Trophoblast cell (in vitro differentiated cells and primary cell): ENCODE measurements at regions not wholly inside any gene's neighbourhood (a gene's known extent, or its start where the extent isn't known, plus 50 kb on each side); places are given as distances from the start of the nearest gene placed in this dataset.
A peak's percentile ranks its signal among the peaks of the same experiment; 100 is the strongest.

ENCODE experiments used
- DNase-seq, 2 donors: peaks; one replicate each; pipeline ENCODE4 v3.0.0-alpha.2; 2016
- H2AFZ ChIP-seq: 2 replicates; pipeline ENCODE4 v1.6.1; 2013; ENCODE audit warnings: low read length, moderate library complexity, mild to moderate bottlenecking; ENCODE audit not compliant: insufficient read depth, poor library complexity
- H2AK5ac ChIP-seq: 2 replicates; pipeline ENCODE4 v1.6.1; 2013; ENCODE audit warnings: mild to moderate bottlenecking, low read length
- H2BK120ac ChIP-seq: 2 replicates; pipeline ENCODE4 v1.6.1; 2013; ENCODE audit warnings: low read length, mild to moderate bottlenecking, moderate library complexity; ENCODE audit not compliant: insufficient read depth, poor library complexity
- H2BK12ac ChIP-seq: 2 replicates; pipeline ENCODE4 v1.6.1; 2013; ENCODE audit warnings: mild to moderate bottlenecking, low read length, moderate library complexity
- H2BK5ac ChIP-seq: 2 replicates; pipeline ENCODE4 v1.6.1; 2013; ENCODE audit warnings: low read length, low read depth, moderate library complexity, mild to moderate bottlenecking; ENCODE audit not compliant: poor library complexity
- H3K14ac ChIP-seq: 2 replicates; pipeline ENCODE4 v1.6.1; 2013; ENCODE audit warnings: mild to moderate bottlenecking, low read length
- H3K18ac ChIP-seq: 2 replicates; pipeline ENCODE4 v1.6.1; 2013; ENCODE audit warnings: mild to moderate bottlenecking, low read length
- H3K23ac ChIP-seq: 2 replicates; pipeline ENCODE4 v1.6.1; 2013; ENCODE audit warnings: low read length
- H3K27ac ChIP-seq: 2 replicates; pipeline ENCODE4 v1.5.1; 2013; ENCODE audit warnings: low read depth, mild to moderate bottlenecking, inconsistent platforms, low read length, moderate library complexity
- H3K27me3 ChIP-seq: 2 replicates; pipeline ENCODE4 v1.6.1; 2013; ENCODE audit warnings: inconsistent platforms, mild to moderate bottlenecking, low read length, moderate library complexity; ENCODE audit not compliant: insufficient read depth
- H3K36me3 ChIP-seq, 2 experiments: 1 replicate in 1 of 2; 2 replicates in 1 of 2; pipeline ENCODE4 v1.6.1; 2013; ENCODE audit warnings: low read length in 2 of 2, mild to moderate bottlenecking in 2 of 2, moderate library complexity in 1 of 2; ENCODE audit not compliant: insufficient read depth in 2 of 2, control insufficient read depth in 1 of 2
- H3K4ac ChIP-seq: 2 replicates; pipeline ENCODE4 v1.6.1; 2013; ENCODE audit warnings: low read depth, mild to moderate bottlenecking, low read length, moderate library complexity
- H3K4me1 ChIP-seq, 2 experiments: 1 replicate in 1 of 2; 2 replicates in 1 of 2; pipeline ENCODE4 v1.6.1; 2013; ENCODE audit warnings: low read length in 2 of 2, mild to moderate bottlenecking in 2 of 2, moderate library complexity in 1 of 2; ENCODE audit not compliant: insufficient read depth in 2 of 2, control insufficient read depth in 1 of 2
- H3K4me2 ChIP-seq: 2 replicates; pipeline ENCODE4 v1.6.1; 2013; ENCODE audit warnings: inconsistent platforms, mild to moderate bottlenecking, low read length, moderate library complexity
- H3K4me3 ChIP-seq: 2 replicates; pipeline ENCODE4 v1.5.1; 2013; ENCODE audit warnings: mild to moderate bottlenecking, low read depth, low read length, inconsistent platforms
- H3K79me1 ChIP-seq: one replicate; pipeline ENCODE4 v1.6.1; 2013; ENCODE audit warnings: low read length
- H3K79me2 ChIP-seq: 2 replicates; pipeline ENCODE4 v1.6.1; 2013; ENCODE audit warnings: low read length, mild to moderate bottlenecking; ENCODE audit not compliant: control insufficient read depth, insufficient read depth, poor library complexity
- H3K9ac ChIP-seq: 2 replicates; pipeline ENCODE4 v1.6.1; 2013; ENCODE audit warnings: mild to moderate bottlenecking, low read length
- H3K9me3 ChIP-seq: 2 replicates; pipeline ENCODE4 v1.6.1; 2013; ENCODE audit warnings: low read depth, mild to moderate bottlenecking, control low read depth, inconsistent platforms, low read length; ENCODE audit not compliant: insufficient read depth
- H4K12ac ChIP-seq: 2 replicates; pipeline ENCODE4 v1.6.1; 2013; ENCODE audit warnings: low read depth, mild to moderate bottlenecking, low read length, moderate library complexity
- H4K8ac ChIP-seq: 2 replicates; pipeline ENCODE4 v1.6.1; 2013; ENCODE audit warnings: low read depth, mild to moderate bottlenecking, low read length, moderate library complexity
- H4K91ac ChIP-seq: one replicate; pipeline ENCODE4 v1.6.1; 2013; ENCODE audit warnings: low read depth, mild to moderate bottlenecking, low read length, moderate library complexity
- WGBS: extraction: QIAGEN DNeasy Blood & Tissue Kit; methylation state at CpG from one replicate; pipeline ENCODE4 v1.1.7; 2013; ENCODE audit warnings: missing lambda C conversion rate; ENCODE audit not compliant: insufficient read length, insufficient coverage; ENCODE audit errors: extremely low coverage; 5-methylcytosine and 5-hydroxymethylcytosine counted together

- no peak overlapping the region for H3K18ac ChIP-seq
Measured at GRCh38 chr1:63189677-63190076, 132.7 kb upstream of the FOXD3 start.

GRCh38 chr1:63190171-63190570, 132.2 kb upstream of the FOXD3 start:
- H3K9me3 ChIP-seq, result no peaks in the 10 kb centered on the region
- no CpG with 5 or more reads among the region's 2 CpGs for WGBS

More at GRCh38 chr1:63189677-63190076, 132.7 kb upstream of the FOXD3 start:
- WGBS, result no CpG with 5 or more reads among the region's 1 CpG
- no peaks in the 10 kb centered on the region for H3K9me3 ChIP-seq
- no peak overlapping the region for H4K12ac ChIP-seq
- H3K23ac ChIP-seq, result no peak overlapping the region
- no peak overlapping the region for H4K91ac ChIP-seq
- DNase-seq, result peak in 1 of 2 donors; percentile 15
- no peak overlapping the region for H3K14ac ChIP-seq
- no peak overlapping the region for H3K27ac ChIP-seq
- H2BK5ac ChIP-seq, result no peak overlapping the region
- H3K4me3 ChIP-seq, result no peak overlapping the region
- H3K9ac ChIP-seq, result no peak overlapping the region
- no peak overlapping the region for H3K4ac ChIP-seq
- no peak overlapping the region for H2AK5ac ChIP-seq
- no peaks in the 10 kb centered on the region for H3K79me1 ChIP-seq
- H4K8ac ChIP-seq, result no peak overlapping the region
- H2BK120ac ChIP-seq, result no peak overlapping the region
- H3K4me1 ChIP-seq, result no peaks in the 10 kb centered on the region
- H2AFZ ChIP-seq, result no peak overlapping the region
- no peak overlapping the region for H2BK12ac ChIP-seq
- H3K36me3 ChIP-seq, result no peaks in the 10 kb centered on the region
- no peak overlapping the region for H3K4me2 ChIP-seq
- H3K79me2 ChIP-seq, result no peaks in the 10 kb centered on the region
- no peaks in the 10 kb centered on the region for H3K27me3 ChIP-seq

GRCh38 chr1:63198871-63199394, 123.4 kb upstream of the FOXD3 start:
- H3K4me3 ChIP-seq, result no peak overlapping the region
- no peak for DNase-seq
- no peak overlapping the region for H3K4ac ChIP-seq
- no peaks in the 10 kb centered on the region for H3K4me1 ChIP-seq
- H3K36me3 ChIP-seq, result no peaks in the 10 kb centered on the region
- H2BK5ac ChIP-seq, result no peak overlapping the region
- no peak overlapping the region for H2BK120ac ChIP-seq
- WGBS, result no CpG with 5 or more reads among the region's 7 CpGs
- H3K79me1 ChIP-seq, result no peaks in the 10 kb centered on the region
- no peak overlapping the region for H3K9ac ChIP-seq
- no peak overlapping the region for H4K91ac ChIP-seq
- no peak overlapping the region for H4K8ac ChIP-seq
- no peak overlapping the region for H2BK12ac ChIP-seq
- H2AK5ac ChIP-seq, result no peak overlapping the region
- H3K27ac ChIP-seq, result no peak overlapping the region
- H2AFZ ChIP-seq, result no peak overlapping the region
- H3K9me3 ChIP-seq, result peaks cover 2% of the 10 kb centered on the region
- H4K12ac ChIP-seq, result no peak overlapping the region
- H3K79me2 ChIP-seq, result no peaks in the 10 kb centered on the region
- H3K27me3 ChIP-seq, result peaks cover 8% of the 10 kb centered on the region
- H3K14ac ChIP-seq, result no peak overlapping the region
- peak overlapping the region; percentile 95 for H3K23ac ChIP-seq
- H3K18ac ChIP-seq, result no peak overlapping the region
- H3K4me2 ChIP-seq, result no peak overlapping the region

More at GRCh38 chr1:63190171-63190570, 132.2 kb upstream of the FOXD3 start:
- H3K9ac ChIP-seq, result no peak overlapping the region
- H4K91ac ChIP-seq, result no peak overlapping the region
- H2AK5ac ChIP-seq, result no peak overlapping the region
- H3K4me2 ChIP-seq, result no peak overlapping the region
- no peak overlapping the region for H4K8ac ChIP-seq
- DNase-seq, result no peak
- H3K23ac ChIP-seq, result no peak overlapping the region
- no peak overlapping the region for H2BK5ac ChIP-seq
- H3K27me3 ChIP-seq, result no peaks in the 10 kb centered on the region
- H3K79me2 ChIP-seq, result no peaks in the 10 kb centered on the region
- no peak overlapping the region for H3K4ac ChIP-seq
- no peak overlapping the region for H2BK120ac ChIP-seq
- H2AFZ ChIP-seq, result no peak overlapping the region
- H3K4me1 ChIP-seq, result no peaks in the 10 kb centered on the region
- no peak overlapping the region for H4K12ac ChIP-seq
- no peak overlapping the region for H3K27ac ChIP-seq
- H2BK12ac ChIP-seq, result no peak overlapping the region
- H3K79me1 ChIP-seq, result no peaks in the 10 kb centered on the region
- no peaks in the 10 kb centered on the region for H3K36me3 ChIP-seq
- no peak overlapping the region for H3K18ac ChIP-seq
- H3K4me3 ChIP-seq, result no peak overlapping the region
- no peak overlapping the region for H3K14ac ChIP-seq

GRCh38 chr1:63199706-63200335, 122.5 kb upstream of the FOXD3 start:
- Histone ChIP-seq H3K27me3 (peaks cover 8% of the 10 kb centered on the region), H4K8ac (no peak overlapping the region), H3K18ac (no peak overlapping the region), H3K36me3 (no peaks in the 10 kb centered on the region), H3K9ac (no peak overlapping the region), H3K14ac (no peak overlapping the region), H2AK5ac (no peak overlapping the region), H2BK12ac (no peak overlapping the region), H2BK5ac (no peak overlapping the region), H2AFZ (no peak overlapping the region), H3K4me1 (no peaks in the 10 kb centered on the region), H3K79me2 (no peaks in the 10 kb centered on the region), H3K9me3 (peaks cover 2% of the 10 kb centered on the region), H2BK120ac (no peak overlapping the region), H4K91ac (no peak overlapping the region), H3K27ac (no peak overlapping the region), H4K12ac (no peak overlapping the region), H3K4ac (no peak overlapping the region), H3K4me3 (no peak overlapping the region), H3K79me1 (no peaks in the 10 kb centered on the region), H3K23ac (no peak overlapping the region), H3K4me2 (no peak overlapping the region)
- DNase-seq, result no peak
- WGBS, result no CpG with 5 or more reads among the region's 7 CpGs
